Loucy (cell line): ENCODE measurements at regions not wholly inside any gene's neighbourhood (a gene's known extent, or its start where the extent isn't known, plus 50 kb on each side); places are given as distances from the start of the nearest gene placed in this dataset.

Source experiments
- CTCF ChIP-seq: fragments of 200-600 bp; sonication (generic); conservative IDR thresholded peaks from 2 replicates; pipeline ENCODE4 v1.5.1; 2014; ENCODE audit warnings: mild to moderate bottlenecking, antibody characterized with exemption, low read length
- EZH2phosphoT487 ChIP-seq: fragments of 200-600 bp; IDR thresholded peaks from 2 replicates; pipeline ENCODE4 v1.6.1; 2018; ENCODE audit warnings: antibody characterized with exemption, mild to moderate bottlenecking, moderate library complexity, borderline replicate concordance

GRCh38 chr16:17559394-17559793 is 88.6 kb upstream of the XYLT1 start:
- TF ChIP-seq CTCF (no peak), EZH2phosphoT487 (no peak)
